ENCODE measurements at regions not wholly inside any gene's neighbourhood (a gene's known extent, or its start where the extent isn't known, plus 50 kb on each side); places are given as distances from the start of the nearest gene placed in this dataset.

- Histone ChIP-seq H3K27ac (ENCODE audit: extremely low read depth, low read depth, low read length) (no peak overlapping the region), H3K4me3 (ENCODE audit: low read depth, low read length) (no peak overlapping the region), H3K36me3 (ENCODE audit: control insufficient read depth in 2 of 2, insufficient read depth in 1 of 2, low read length in 2 of 2) (no peaks in the 10 kb centered on the region), H3K4me1 (ENCODE audit: control insufficient read depth, insufficient read depth, low read length) (peaks cover 10% of the 10 kb centered on the region; the same call in 1 of the 2 replicates), H3K9me3 (ENCODE audit: control insufficient read depth, insufficient read depth, low read depth, low read length) (no peaks in the 10 kb centered on the region)
- ChIA-PET CTCF (interaction anchor here (0.6 to 0.7 kb wide), 2 partner anchors 51 to 150 kb away, joined by 3 read pairs; no protein-coding TSS in a partner anchor), POLR2A (no interaction called here)
- TF ChIP-seq ZNF324 (tag by site-specific recombination; IDR thresholded peaks at IDR 0.05), result no peak
- no peak for TF ChIP-seq ZNF645 (tag by site-specific recombination; IDR thresholded peaks at IDR 0.05)
- TF ChIP-seq ZFP37 (tag by site-specific recombination; IDR thresholded peaks at IDR 0.05), result no peak
- no peak for TF ChIP-seq ZNF221 (tag by site-specific recombination; IDR thresholded peaks at IDR 0.05; ENCODE audit: borderline replicate concordance)
- TF ChIP-seq MEIS1 (CRISPR knock-in tag; IDR thresholded peaks at IDR 0.05; ENCODE audit: borderline replicate concordance), result no peak
- TF ChIP-seq ZNF768 (tag by site-specific recombination; IDR thresholded peaks at IDR 0.05), result no peak
- no peak for TF ChIP-seq ZNF830 (tag by site-specific recombination; IDR thresholded peaks at IDR 0.05; ENCODE audit: low read depth)
- no peak for TF ChIP-seq ZNF223 (tag by site-specific recombination; IDR thresholded peaks at IDR 0.05)
- no peak for TF ChIP-seq ZNF391 (tag by site-specific recombination; IDR thresholded peaks at IDR 0.05; ENCODE audit: borderline replicate concordance, low read depth)
These were observed 134.4 kb upstream of the ABCA1 start for GRCh38 chr9:105062222-105062855.

- H3K4me3 ChIP-seq (ENCODE audit: low read depth, low read length), result no peak overlapping the region
- H3K9me3 ChIP-seq (ENCODE audit: control insufficient read depth, insufficient read depth, low read depth, low read length), result no peaks in the 10 kb centered on the region
- POLR2A ChIA-PET, result interaction anchor here (0.8 to 1.5 kb wide), 7 partner anchors 9 to 383 kb away, joined by 3 to 5 read pairs (median 4); no protein-coding TSS in a partner anchor
- H3K4me1 ChIP-seq (ENCODE audit: control insufficient read depth, insufficient read depth, low read length), result peaks cover 10% of the 10 kb centered on the region; the same call in 1 of the 2 replicates
- H3K36me3 ChIP-seq (ENCODE audit: control insufficient read depth in 2 of 2, insufficient read depth in 1 of 2, low read length in 2 of 2), result no peaks in the 10 kb centered on the region
- CTCF ChIA-PET, result interaction anchor here (0.6 to 1.3 kb wide), 5 partner anchors 12 to 576 kb away, joined by 3 to 6 read pairs (median 4); no protein-coding TSS in a partner anchor
- H3K27ac ChIP-seq (ENCODE audit: extremely low read depth, low read depth, low read length), result peak overlapping the region; percentile 29; the same call in 1 of the 2 replicates
- TF ChIP-seq CTCF (tag by site-specific recombination; IDR thresholded peaks at IDR 0.05), result no peak
- TF ChIP-seq GLIS2 (tag by site-specific recombination; IDR thresholded peaks at IDR 0.05), result peak; percentile 53
- TF ChIP-seq ZXDB (tag by site-specific recombination; IDR thresholded peaks at IDR 0.05), result 0 out of 2 replicates have a peak, but pooled peaks have one; percentile 32
- peak; percentile 83 for TF ChIP-seq WT1 (tag by site-specific recombination; IDR thresholded peaks at IDR 0.05)
- TF ChIP-seq FEZF1 (tag by site-specific recombination; IDR thresholded peaks at IDR 0.05), result peak; percentile 35; the same call in 1 of the 2 replicates
- TF ChIP-seq ZNF211 (tag by site-specific recombination; IDR thresholded peaks at IDR 0.05; ENCODE audit: low read depth), result no peak
- peak; percentile 82; the same call in 1 of the 2 replicates for TF ChIP-seq KLF10 (tag by site-specific recombination; IDR thresholded peaks at IDR 0.05)
- no peak for TF ChIP-seq ZNF660 (tag by site-specific recombination; IDR thresholded peaks at IDR 0.05)
- 0 out of 2 replicates have a peak, but pooled peaks have one; percentile 26 for TF ChIP-seq ZNF324 (tag by site-specific recombination; IDR thresholded peaks at IDR 0.05)
- TF ChIP-seq ZNF138 (tag by site-specific recombination; IDR thresholded peaks at IDR 0.05; ENCODE audit: borderline replicate concordance), result no peak
- TF ChIP-seq SP7 (tag by site-specific recombination; IDR thresholded peaks at IDR 0.05), result peak; percentile 54
- TF ChIP-seq PRDM10 (tag by site-specific recombination; IDR thresholded peaks at IDR 0.05), result peak; percentile 39; the same call in 1 of the 2 replicates
- no peak for TF ChIP-seq ZNF184 (tag by site-specific recombination; IDR thresholded peaks at IDR 0.05)
- peak; percentile 74 for TF ChIP-seq KLF1 (tag by site-specific recombination; IDR thresholded peaks at IDR 0.05)
- no peak for TF ChIP-seq ZSCAN16 (tag by site-specific recombination; IDR thresholded peaks at IDR 0.05)
- TF ChIP-seq ZNF341 (tag by site-specific recombination; IDR thresholded peaks at IDR 0.05; ENCODE audit: low read depth), result peak; percentile 47
- TF ChIP-seq ZFHX2 (tag by site-specific recombination; conservative IDR thresholded peaks at IDR 0.05), result no peak
- TF ChIP-seq ZBTB17 (tag by site-specific recombination; IDR thresholded peaks at IDR 0.05), result peak; percentile 66
These were observed 136.5 kb upstream of the ABCA1 start for GRCh38 chr9:105064248-105065097.
